ENCODE measurements at regions not wholly inside any gene's neighbourhood (a gene's known extent, or its start where the extent isn't known, plus 50 kb on each side); places are given as distances from the start of the nearest gene placed in this dataset.
A peak's percentile ranks its signal among the peaks of the same experiment; 100 is the strongest.

DNA sequence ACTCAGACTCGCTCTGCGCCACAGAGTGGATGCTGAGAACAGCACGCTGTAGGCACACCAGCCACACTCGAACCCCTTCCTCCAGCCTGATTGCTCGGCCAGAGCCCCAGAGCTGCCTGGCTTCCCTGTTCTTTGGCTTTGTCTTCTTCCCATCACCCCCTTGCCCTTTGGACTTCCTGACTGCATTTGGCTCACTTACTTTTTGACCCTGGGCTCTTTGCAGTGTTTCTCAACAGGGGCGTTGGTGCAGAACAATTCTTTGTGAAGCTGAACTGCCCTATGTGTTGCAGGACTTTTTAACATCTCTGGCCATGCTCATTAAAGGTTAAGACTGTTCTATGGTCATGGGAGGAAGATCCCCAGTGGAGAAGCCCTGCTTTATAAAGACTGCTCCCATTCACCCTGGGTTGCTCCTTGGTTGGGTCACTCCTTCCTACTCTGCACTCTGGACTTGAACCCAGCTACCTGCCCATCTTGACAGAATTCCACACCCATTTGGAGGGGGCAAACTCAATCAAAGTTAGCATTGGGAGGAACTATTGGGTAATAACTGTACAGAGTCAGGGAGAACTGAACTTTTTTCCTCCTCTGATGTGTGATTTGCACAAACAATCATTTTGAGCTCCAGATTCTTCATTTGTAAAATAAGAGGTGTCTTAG lies 127.7 kb upstream of the PLEKHG7 start:
- Histone ChIP-seq H3K9me3 (ENCODE audit: control insufficient read depth, low read length) (no peaks in the 10 kb centered on the region), H3K14ac (ENCODE audit: low read length in 2 of 2) (peak overlapping the region in 1 of 2 experiments; percentile 68), H2BK15ac (ENCODE audit: low read depth, poor library complexity, severe bottlenecking) (no peak overlapping the region), H3K36me3 (ENCODE audit: control insufficient read depth in 1 of 2, insufficient read depth in 2 of 2, low read depth in 1 of 2, low read length in 2 of 2) (no peaks in the 10 kb centered on the region), H2BK5ac (ENCODE audit: low read depth, low read length, poor library complexity, severe bottlenecking) (no peak overlapping the region), H3K18ac (ENCODE audit: low read depth in 1 of 2, low read length in 2 of 2) (peak overlapping the region in 1 of 2 experiments; percentile 91), H3K4me1 (ENCODE audit: control insufficient read depth, insufficient read depth, low read depth, low read length) (peaks cover 3% of the 10 kb centered on the region), H3K9ac (ENCODE audit: low read length) (no peak overlapping the region), H3K4me3 (ENCODE audit: insufficient read depth in 1 of 2, low read depth in 1 of 2, low read length in 2 of 2) (no peak overlapping the region), H3K27me3 (ENCODE audit: control insufficient read depth in 1 of 2, insufficient read depth in 1 of 2, low read length in 2 of 2) (no peaks in the 10 kb centered on the region), H4K91ac (ENCODE audit: low read length) (no peak overlapping the region), H2BK12ac (ENCODE audit: low read length in 2 of 2) (peak overlapping the region in 1 of 2 experiments; percentile 69), H3K23ac (ENCODE audit: low read length in 2 of 2) (no peak overlapping the region), H2AFZ (ENCODE audit: low read depth, low read length) (peak overlapping the region; percentile 51), H4K8ac (ENCODE audit: low read length) (no peak overlapping the region), H3K4me2 (ENCODE audit: low read length, poor library complexity, severe bottlenecking) (no peak overlapping the region), H2AK5ac (ENCODE audit: low read length, severe bottlenecking) (no peak overlapping the region), H3K4ac (ENCODE audit: low read depth in 1 of 2, low read length in 2 of 2) (peak overlapping the region in 1 of 2 experiments; percentile 67), H2BK120ac (ENCODE audit: low read depth, low read length) (no peak overlapping the region), H3K27ac (ENCODE audit: low read length, poor library complexity, severe bottlenecking) (no peak overlapping the region), H3K79me1 (replicated peaks; ENCODE audit: low read length, poor library complexity, severe bottlenecking) (no peaks in the 10 kb centered on the region)
- no peak for DNase-seq
- WGBS, result 94% methylated on average over 6 of the region's 6 CpGs

DNA sequence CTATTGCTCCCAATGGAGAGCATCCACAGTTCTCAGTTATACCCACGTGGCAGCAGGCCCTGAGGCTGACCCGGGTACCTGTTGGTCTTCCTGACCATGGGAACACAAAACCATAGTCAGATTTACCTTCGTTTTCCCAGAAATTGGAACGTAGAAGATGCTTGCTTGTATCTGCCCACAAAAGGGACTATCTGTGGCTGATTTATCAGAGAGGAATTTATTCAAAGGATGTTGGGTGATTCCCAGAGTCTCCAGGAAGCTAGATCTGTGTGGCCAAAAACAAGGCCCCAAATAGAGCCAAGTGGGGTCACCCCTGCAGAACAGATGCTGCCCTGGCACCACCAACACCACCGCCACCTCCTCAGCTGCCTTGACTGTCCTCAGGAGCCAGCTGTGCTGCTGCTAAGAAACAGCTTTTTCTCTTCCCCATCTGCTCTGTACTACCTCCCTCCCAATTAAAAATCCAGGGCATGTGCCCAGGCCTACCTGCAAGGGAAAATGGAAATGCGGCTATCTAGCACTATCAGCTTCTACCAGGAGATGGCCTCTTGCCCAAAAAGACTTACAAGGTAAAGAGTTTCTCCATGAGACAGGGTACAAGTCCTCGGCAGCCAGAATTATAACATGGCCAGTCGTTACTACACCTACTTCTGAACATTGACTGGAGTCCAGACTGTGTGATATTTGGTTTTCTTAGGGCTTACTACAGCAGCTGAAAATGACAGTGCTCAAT lies 128.6 kb upstream of the PLEKHG7 start:
- peak overlapping the region in 1 of 2 experiments; percentile 94 for H2BK12ac ChIP-seq (ENCODE audit: low read length in 2 of 2)
- no peaks in the 10 kb centered on the region for H3K36me3 ChIP-seq (ENCODE audit: control insufficient read depth in 1 of 2, insufficient read depth in 2 of 2, low read depth in 1 of 2, low read length in 2 of 2)
- peaks cover 3% of the 10 kb centered on the region for H3K4me1 ChIP-seq (ENCODE audit: control insufficient read depth, insufficient read depth, low read depth, low read length)
- no peak overlapping the region for H2BK15ac ChIP-seq (ENCODE audit: low read depth, poor library complexity, severe bottlenecking)
- H2AFZ ChIP-seq (ENCODE audit: low read depth, low read length), result no peak overlapping the region
- H3K4ac ChIP-seq (ENCODE audit: low read depth in 1 of 2, low read length in 2 of 2), result peak overlapping the region in 1 of 2 experiments; percentile 79
- H2BK5ac ChIP-seq (ENCODE audit: low read depth, low read length, poor library complexity, severe bottlenecking), result no peak overlapping the region
- H3K18ac ChIP-seq (ENCODE audit: low read depth in 1 of 2, low read length in 2 of 2), result peak overlapping the region in 1 of 2 experiments; percentile 48
- WGBS, result 95% methylated on average over 8 of the region's 8 CpGs
- no peak overlapping the region for H3K23ac ChIP-seq (ENCODE audit: low read length in 2 of 2)
- H3K9ac ChIP-seq (ENCODE audit: low read length), result no peak overlapping the region
- H3K4me3 ChIP-seq (ENCODE audit: insufficient read depth in 1 of 2, low read depth in 1 of 2, low read length in 2 of 2), result no peak overlapping the region
- H3K79me1 ChIP-seq (replicated peaks; ENCODE audit: low read length, poor library complexity, severe bottlenecking), result no peaks in the 10 kb centered on the region
- no peak overlapping the region for H3K4me2 ChIP-seq (ENCODE audit: low read length, poor library complexity, severe bottlenecking)
- H4K8ac ChIP-seq (ENCODE audit: low read length), result peak overlapping the region; percentile 27
- H2AK5ac ChIP-seq (ENCODE audit: low read length, severe bottlenecking), result no peak overlapping the region
- H4K91ac ChIP-seq (ENCODE audit: low read length), result peak overlapping the region; percentile 52
- no peak overlapping the region for H3K27ac ChIP-seq (ENCODE audit: low read length, poor library complexity, severe bottlenecking)
- peak; percentile 30 for DNase-seq
- no peaks in the 10 kb centered on the region for H3K9me3 ChIP-seq (ENCODE audit: control insufficient read depth, low read length)
- no peak overlapping the region for H2BK120ac ChIP-seq (ENCODE audit: low read depth, low read length)
- H3K14ac ChIP-seq (ENCODE audit: low read length in 2 of 2), result no peak overlapping the region
- H3K27me3 ChIP-seq (ENCODE audit: control insufficient read depth in 1 of 2, insufficient read depth in 1 of 2, low read length in 2 of 2), result no peaks in the 10 kb centered on the region

DNA sequence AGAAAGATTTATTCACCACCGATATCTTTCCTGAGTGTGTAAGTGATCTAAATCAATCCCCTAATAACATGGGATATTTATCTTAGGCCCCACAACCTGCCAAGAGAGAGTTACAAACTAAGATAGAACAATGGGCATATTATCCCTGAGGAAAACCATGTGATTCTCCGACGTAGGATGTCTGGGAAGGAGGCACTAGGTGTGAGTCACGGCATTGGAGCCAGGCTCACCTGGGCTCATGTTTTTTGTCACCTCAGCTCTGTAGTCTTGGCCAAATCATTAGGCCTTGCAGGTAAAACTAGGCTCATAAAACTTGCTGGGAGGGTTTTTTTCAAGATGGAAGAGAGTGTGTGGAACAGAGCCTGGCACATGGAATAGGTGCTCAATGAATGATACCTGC lies 129.7 kb upstream of the PLEKHG7 start:
- no peak for DNase-seq
- H2BK12ac ChIP-seq (ENCODE audit: low read length in 2 of 2), result peak overlapping the region in 1 of 2 experiments; percentile 63
- H3K4me2 ChIP-seq (ENCODE audit: low read length, poor library complexity, severe bottlenecking), result no peak overlapping the region
- WGBS, result 98% methylated on average over 3 of the region's 4 CpGs
- H4K8ac ChIP-seq (ENCODE audit: low read length), result no peak overlapping the region
- H3K9ac ChIP-seq (ENCODE audit: low read length), result no peak overlapping the region
- H2BK120ac ChIP-seq (ENCODE audit: low read depth, low read length), result no peak overlapping the region
- no peak overlapping the region for H2BK15ac ChIP-seq (ENCODE audit: low read depth, poor library complexity, severe bottlenecking)
- H3K27me3 ChIP-seq (ENCODE audit: control insufficient read depth in 1 of 2, insufficient read depth in 1 of 2, low read length in 2 of 2), result no peaks in the 10 kb centered on the region
- no peak overlapping the region for H3K23ac ChIP-seq (ENCODE audit: low read length in 2 of 2)
- no peak overlapping the region for H2AFZ ChIP-seq (ENCODE audit: low read depth, low read length)
- no peak overlapping the region for H2BK5ac ChIP-seq (ENCODE audit: low read depth, low read length, poor library complexity, severe bottlenecking)
- H3K14ac ChIP-seq (ENCODE audit: low read length in 2 of 2), result peak overlapping the region in 1 of 2 experiments; percentile 41
- H3K4ac ChIP-seq (ENCODE audit: low read depth in 1 of 2, low read length in 2 of 2), result no peak overlapping the region
- no peaks in the 10 kb centered on the region for H3K36me3 ChIP-seq (ENCODE audit: control insufficient read depth in 1 of 2, insufficient read depth in 2 of 2, low read depth in 1 of 2, low read length in 2 of 2)
- no peak overlapping the region for H3K4me3 ChIP-seq (ENCODE audit: insufficient read depth in 1 of 2, low read depth in 1 of 2, low read length in 2 of 2)
- no peak overlapping the region for H2AK5ac ChIP-seq (ENCODE audit: low read length, severe bottlenecking)
- no peak overlapping the region for H4K91ac ChIP-seq (ENCODE audit: low read length)
- no peaks in the 10 kb centered on the region for H3K79me1 ChIP-seq (replicated peaks; ENCODE audit: low read length, poor library complexity, severe bottlenecking)
- H3K9me3 ChIP-seq (ENCODE audit: control insufficient read depth, low read length), result no peaks in the 10 kb centered on the region
- H3K4me1 ChIP-seq (ENCODE audit: control insufficient read depth, insufficient read depth, low read depth, low read length), result peaks cover 3% of the 10 kb centered on the region
- H3K27ac ChIP-seq (ENCODE audit: low read length, poor library complexity, severe bottlenecking), result no peak overlapping the region
- no peak overlapping the region for H3K18ac ChIP-seq (ENCODE audit: low read depth in 1 of 2, low read length in 2 of 2)

DNA sequence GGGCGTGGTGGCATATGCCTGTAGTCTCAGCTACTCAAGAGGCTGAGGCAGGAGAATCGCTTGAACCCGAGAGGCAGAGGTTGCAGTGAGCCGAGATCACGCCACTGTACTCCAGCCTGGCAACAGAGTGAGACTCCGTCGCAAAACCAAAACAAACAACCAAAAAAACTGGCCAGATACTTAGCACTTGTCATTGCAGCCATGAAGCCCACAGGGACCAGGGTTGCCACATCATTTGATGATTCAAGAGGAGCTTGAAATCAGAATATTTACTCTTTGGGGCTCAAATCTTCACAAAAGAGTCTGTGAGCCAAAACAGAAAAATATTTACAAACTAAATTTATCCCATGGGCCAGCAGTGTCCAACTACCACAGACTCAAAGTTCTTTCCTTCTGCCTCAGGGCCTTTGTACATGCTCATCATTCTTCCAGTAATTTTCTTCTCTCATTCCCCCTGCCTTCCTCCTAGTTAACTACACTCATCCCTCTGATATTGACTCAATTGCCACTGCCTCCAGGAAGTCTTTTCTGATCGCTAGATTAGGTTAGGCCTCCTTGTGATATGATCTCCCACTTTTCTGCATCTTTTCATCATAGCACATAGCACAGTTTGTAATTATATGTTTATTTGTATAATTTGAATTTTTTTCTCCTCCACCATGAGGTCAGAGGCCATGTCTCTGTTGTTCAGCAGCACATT lies 130.8 kb upstream of the PLEKHG7 start:
- Histone ChIP-seq H2AFZ (ENCODE audit: low read depth, low read length) (no peak overlapping the region), H3K14ac (ENCODE audit: low read length in 2 of 2) (no peak overlapping the region), H3K4ac (ENCODE audit: low read depth in 1 of 2, low read length in 2 of 2) (no peak overlapping the region), H2BK5ac (ENCODE audit: low read depth, low read length, poor library complexity, severe bottlenecking) (no peak overlapping the region), H3K27me3 (ENCODE audit: control insufficient read depth in 1 of 2, insufficient read depth in 1 of 2, low read length in 2 of 2) (no peaks in the 10 kb centered on the region), H3K4me1 (ENCODE audit: control insufficient read depth, insufficient read depth, low read depth, low read length) (peaks cover 3% of the 10 kb centered on the region), H2BK120ac (ENCODE audit: low read depth, low read length) (no peak overlapping the region), H3K36me3 (ENCODE audit: control insufficient read depth in 1 of 2, insufficient read depth in 2 of 2, low read depth in 1 of 2, low read length in 2 of 2) (no peaks in the 10 kb centered on the region), H3K79me1 (replicated peaks; ENCODE audit: low read length, poor library complexity, severe bottlenecking) (no peaks in the 10 kb centered on the region), H2BK12ac (ENCODE audit: low read length in 2 of 2) (no peak overlapping the region), H2BK15ac (ENCODE audit: low read depth, poor library complexity, severe bottlenecking) (no peak overlapping the region), H4K8ac (ENCODE audit: low read length) (no peak overlapping the region), H3K27ac (ENCODE audit: low read length, poor library complexity, severe bottlenecking) (no peak overlapping the region), H3K18ac (ENCODE audit: low read depth in 1 of 2, low read length in 2 of 2) (no peak overlapping the region), H3K4me3 (ENCODE audit: insufficient read depth in 1 of 2, low read depth in 1 of 2, low read length in 2 of 2) (no peak overlapping the region), H3K9ac (ENCODE audit: low read length) (no peak overlapping the region), H3K23ac (ENCODE audit: low read length in 2 of 2) (no peak overlapping the region), H4K91ac (ENCODE audit: low read length) (no peak overlapping the region), H3K4me2 (ENCODE audit: low read length, poor library complexity, severe bottlenecking) (no peak overlapping the region), H3K9me3 (ENCODE audit: control insufficient read depth, low read length) (no peaks in the 10 kb centered on the region), H2AK5ac (ENCODE audit: low read length, severe bottlenecking) (no peak overlapping the region)
- WGBS, result 93% methylated on average over 8 of the region's 8 CpGs
- no peak for DNase-seq

All from mesenchymal stem cell (in vitro differentiated cells and primary cell).